OCI-LY7 (cell line): ENCODE measurements at regions not wholly inside any gene's neighbourhood (a gene's known extent, or its start where the extent isn't known, plus 50 kb on each side); places are given as distances from the start of the nearest gene placed in this dataset.

ENCODE experiments used
- BruUV-seq: library from RNA; stranded (reverse); fragments of 400-500 nt; replicated peaks from 2 replicates; lab custom pipeline; 2021; lab: Mats Ljungman, UMichigan
- CTCF ChIA-PET: fragments of 300-600 bp; sonication (Branson Sonifier 250); formaldehyde crosslinking; loops from one replicate; lab custom pipeline; 2022; ENCODE audit warnings: antibody characterized with exemption; ENCODE audit not compliant: unreplicated experiment; lab: Charles Lee
- POLR2A ChIA-PET: fragments of 300-600 bp; sonication (Branson Sonifier 250); formaldehyde crosslinking; loops from one replicate; lab custom pipeline; 2022; ENCODE audit warnings: antibody characterized with exemption; lab: Charles Lee
- DNase-seq: peaks from one replicate; pipeline ENCODE4 v3.0.0-alpha.2; 2015; ENCODE audit warnings: low spot score
- H2AFZ ChIP-seq: fragments of 200-600 bp; sonication (generic), shearing (Covaris generic); 2 replicates; pipeline ENCODE4 v1.6.1; 2014; ENCODE audit warnings: mild to moderate bottlenecking, antibody characterized with exemption, low read length, moderate library complexity
- H3K27ac ChIP-seq: fragments of 200-600 bp; sonication (generic); 2 replicates; pipeline ENCODE4 v1.5.1; 2014; ENCODE audit warnings: mixed run types, low read depth, mild to moderate bottlenecking, moderate library complexity, low read length, inconsistent platforms; ENCODE audit not compliant: poor library complexity, severe bottlenecking
- H3K36me3 ChIP-seq: fragments of 200-600 bp; sonication (generic); 2 replicates; pipeline ENCODE4 v1.6.1; 2014; ENCODE audit warnings: mild to moderate bottlenecking, antibody characterized with exemption, low read length, moderate library complexity, mixed read lengths; ENCODE audit not compliant: insufficient read depth
- H3K4me1 ChIP-seq: fragments of 200-600 bp; sonication (generic); 2 replicates; pipeline ENCODE4 v1.5.1; 2014; ENCODE audit warnings: mild to moderate bottlenecking, low read length; ENCODE audit not compliant: insufficient read depth, poor library complexity, severe bottlenecking
- H3K4me2 ChIP-seq: fragments of 200-600 bp; sonication (generic); 2 replicates; pipeline ENCODE4 v1.6.1; 2014; ENCODE audit warnings: mild to moderate bottlenecking, low read length
- H3K4me3 ChIP-seq: fragments of 200-600 bp; sonication (generic); 2 replicates; pipeline ENCODE4 v1.5.1; 2014; ENCODE audit warnings: mild to moderate bottlenecking, low read depth, low read length; ENCODE audit not compliant: poor library complexity, severe bottlenecking
- H3K79me2 ChIP-seq: fragments of 200-600 bp; sonication (generic); 2 replicates; pipeline ENCODE4 v1.6.1; 2016; ENCODE audit warnings: low read depth, mild to moderate bottlenecking, low read length, moderate library complexity, mixed read lengths; ENCODE audit not compliant: insufficient read depth
- H3K9me2 ChIP-seq: fragments of 200-600 bp; sonication (generic); 2 replicates; pipeline ENCODE4 v1.6.1; 2016; ENCODE audit warnings: mild to moderate bottlenecking, low read length, mixed read lengths; ENCODE audit not compliant: insufficient read depth
- H3K9me3 ChIP-seq: fragments of 200-600 bp; sonication (generic); 2 replicates; pipeline ENCODE4 v1.6.1; 2014; ENCODE audit warnings: mild to moderate bottlenecking, mixed run types, low read length, mixed read lengths
- H4K20me1 ChIP-seq: fragments of 200-600 bp; sonication (generic); 2 replicates; pipeline ENCODE4 v1.6.1; 2014; ENCODE audit warnings: mild to moderate bottlenecking, antibody characterized with exemption, low read length, moderate library complexity, mixed read lengths; ENCODE audit not compliant: insufficient read depth
- EZH2phosphoT487 ChIP-seq: fragments of 200-600 bp; sonication (generic); IDR thresholded peaks from 2 replicates; pipeline ENCODE4 v1.6.1; 2018; ENCODE audit warnings: low read depth, borderline replicate concordance, mild to moderate bottlenecking, mixed run types, antibody characterized with exemption, low read length, moderate library complexity, mixed read lengths
- intact Hi-C: fragments of 100-400 bp; cut with micrococcal nuclease; formaldehyde crosslinking; loops from one replicate; pipeline ENCODE4 v1.10.0; 2022; ENCODE audit not compliant: unreplicated experiment
- TF ChIP-seq, protein P1 (sequence below): fragments of 200-600 bp; sonication (generic); conservative IDR thresholded peaks from 2 replicates; pipeline ENCODE4 v1.5.1; 2014; ENCODE audit warnings: mild to moderate bottlenecking, antibody characterized with exemption, low read length, moderate library complexity, mixed read lengths

DNA sequence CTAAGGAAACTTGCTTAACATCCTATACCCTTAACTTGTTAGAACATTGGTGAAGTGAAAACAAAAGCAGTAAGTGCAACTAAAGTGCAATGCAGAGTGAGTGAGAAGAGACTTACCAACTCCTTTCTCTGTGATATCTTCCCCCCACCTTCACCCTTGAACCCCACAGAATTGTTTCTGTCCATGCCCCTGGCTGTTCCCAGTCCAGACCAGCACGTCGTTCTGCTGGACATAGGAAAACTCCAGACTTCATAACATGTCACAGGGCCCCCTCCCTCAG is 91.9 kb downstream of the DAD1 start:
- H2AFZ ChIP-seq = peak overlapping the region; percentile 31; the same call in 1 of the 2 replicates
- no peaks in the 10 kb centered on the region for H3K79me2 ChIP-seq
- no peaks in the 10 kb centered on the region for H4K20me1 ChIP-seq
- no peaks in the 10 kb centered on the region for H3K9me3 ChIP-seq
- DNase-seq = no peak
- CTCF ChIA-PET = interaction anchor here (1.0 to 1.5 kb wide), 2 partner anchors 21 to 34 kb away, joined by 4 to 5 read pairs; no protein-coding TSS in a partner anchor
- TF ChIP-seq, protein P1, sequence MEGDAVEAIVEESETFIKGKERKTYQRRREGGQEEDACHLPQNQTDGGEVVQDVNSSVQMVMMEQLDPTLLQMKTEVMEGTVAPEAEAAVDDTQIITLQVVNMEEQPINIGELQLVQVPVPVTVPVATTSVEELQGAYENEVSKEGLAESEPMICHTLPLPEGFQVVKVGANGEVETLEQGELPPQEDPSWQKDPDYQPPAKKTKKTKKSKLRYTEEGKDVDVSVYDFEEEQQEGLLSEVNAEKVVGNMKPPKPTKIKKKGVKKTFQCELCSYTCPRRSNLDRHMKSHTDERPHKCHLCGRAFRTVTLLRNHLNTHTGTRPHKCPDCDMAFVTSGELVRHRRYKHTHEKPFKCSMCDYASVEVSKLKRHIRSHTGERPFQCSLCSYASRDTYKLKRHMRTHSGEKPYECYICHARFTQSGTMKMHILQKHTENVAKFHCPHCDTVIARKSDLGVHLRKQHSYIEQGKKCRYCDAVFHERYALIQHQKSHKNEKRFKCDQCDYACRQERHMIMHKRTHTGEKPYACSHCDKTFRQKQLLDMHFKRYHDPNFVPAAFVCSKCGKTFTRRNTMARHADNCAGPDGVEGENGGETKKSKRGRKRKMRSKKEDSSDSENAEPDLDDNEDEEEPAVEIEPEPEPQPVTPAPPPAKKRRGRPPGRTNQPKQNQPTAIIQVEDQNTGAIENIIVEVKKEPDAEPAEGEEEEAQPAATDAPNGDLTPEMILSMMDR = no peak
- no peak for TF ChIP-seq EZH2phosphoT487
- H3K9me2 ChIP-seq = no peaks in the 10 kb centered on the region
- intact Hi-C loops = no loop called here
- peak overlapping the region; percentile 67 for H3K4me2 ChIP-seq
- BruUV-seq = no TSS peak
- H3K4me1 ChIP-seq = peaks cover 94% of the 10 kb centered on the region
- H3K27ac ChIP-seq = peak overlapping the region; percentile 46
- H3K36me3 ChIP-seq = no peaks in the 10 kb centered on the region
- no peak overlapping the region for H3K4me3 ChIP-seq
- POLR2A ChIA-PET = interaction anchor here (1.1 to 1.5 kb wide), 3 partner anchors 11 to 17 kb away, joined by 3 to 4 read pairs (median 4); no protein-coding TSS in a partner anchor

DNA sequence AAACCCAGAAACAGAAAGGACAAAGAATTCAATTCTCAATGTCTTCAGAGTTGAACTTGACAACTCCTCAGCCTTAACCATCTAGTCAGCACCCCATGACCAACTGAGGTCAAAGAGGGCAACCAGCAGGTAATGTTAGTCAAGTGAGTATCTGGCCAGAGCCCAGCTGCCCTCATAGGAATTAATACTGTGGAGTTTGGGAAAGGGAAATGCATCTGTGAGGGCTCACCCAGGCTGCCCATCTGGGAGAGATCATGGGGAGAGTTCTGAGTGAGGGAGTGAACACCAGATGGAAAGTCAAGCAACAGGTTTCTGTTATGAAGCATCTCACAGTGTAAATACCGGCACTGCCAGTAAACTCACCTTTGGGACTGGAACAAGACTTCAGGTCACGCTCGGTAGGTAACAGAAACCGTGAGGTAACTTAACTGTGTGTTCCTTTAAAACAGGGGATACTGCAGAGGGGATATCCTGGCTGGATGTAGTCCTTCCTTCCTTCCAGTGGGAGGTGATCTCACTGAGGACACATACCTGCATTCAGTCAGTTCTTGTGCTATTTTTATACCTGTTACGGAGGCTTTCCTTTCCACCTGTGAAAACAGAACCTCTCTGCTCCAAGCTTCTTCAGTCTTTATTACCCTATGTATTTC is 94.4 kb downstream of the DAD1 start:
- BruUV-seq = no TSS peak
- no peaks in the 10 kb centered on the region for H3K9me2 ChIP-seq
- POLR2A ChIA-PET = interaction anchor here (1.1 to 4.1 kb wide), 3 partner anchors 14 to 37 kb away, joined by 3 to 31 read pairs (median 14); no protein-coding TSS in a partner anchor
- H3K27ac ChIP-seq = peak overlapping the region; percentile 10
- CTCF ChIA-PET = no interaction called here
- no peak overlapping the region for H3K4me3 ChIP-seq
- no peaks in the 10 kb centered on the region for H3K9me3 ChIP-seq
- DNase-seq = no peak
- peak overlapping the region; percentile 67 for H3K4me2 ChIP-seq
- H4K20me1 ChIP-seq = no peaks in the 10 kb centered on the region
- H3K4me1 ChIP-seq = peaks cover 98% of the 10 kb centered on the region
- intact Hi-C loops = no loop called here
- TF ChIP-seq, protein P1 = peak; percentile 32; the same call in 1 of the 2 replicates
- no peak for TF ChIP-seq EZH2phosphoT487
- H3K79me2 ChIP-seq = no peaks in the 10 kb centered on the region
- H3K36me3 ChIP-seq = no peaks in the 10 kb centered on the region
- H2AFZ ChIP-seq = no peak overlapping the region

DNA sequence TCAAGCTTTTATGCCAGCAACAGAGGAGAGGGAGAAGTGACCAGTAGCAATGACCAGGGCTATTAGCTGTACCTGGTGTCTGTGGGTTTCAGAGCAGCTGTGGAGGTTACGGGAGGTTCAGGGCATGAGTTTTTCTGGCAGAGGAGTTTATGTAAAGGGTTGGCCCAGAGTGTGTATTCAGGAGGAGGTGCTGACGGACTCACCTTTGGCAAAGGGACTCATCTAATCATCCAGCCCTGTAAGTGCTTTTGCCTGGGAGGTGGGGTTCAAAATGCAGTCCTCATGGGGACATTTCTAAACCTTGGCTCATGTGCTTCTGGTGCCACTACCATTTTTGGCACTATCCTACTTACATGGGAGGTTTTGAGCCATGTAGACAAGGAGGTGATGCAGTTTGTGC is 95.3 kb downstream of the DAD1 start:
- Histone ChIP-seq H3K27ac (peak overlapping the region; percentile 51), H2AFZ (peak overlapping the region; percentile 49; the same call in 1 of the 2 replicates), H3K4me1 (peaks cover 98% of the 10 kb centered on the region), H3K36me3 (no peaks in the 10 kb centered on the region), H3K4me2 (peak overlapping the region; percentile 67), H4K20me1 (no peaks in the 10 kb centered on the region), H3K9me3 (no peaks in the 10 kb centered on the region), H3K9me2 (no peaks in the 10 kb centered on the region), H3K79me2 (no peaks in the 10 kb centered on the region), H3K4me3 (peak overlapping the region; percentile 46)
- TF ChIP-seq, protein P1 = no peak
- no peak for TF ChIP-seq EZH2phosphoT487
- intact Hi-C loops = no loop called here
- DNase-seq = no peak
- POLR2A ChIA-PET = interaction anchor here (1.2 to 4.1 kb wide), 4 partner anchors 13 to 38 kb away, joined by 3 to 31 read pairs (median 10); no protein-coding TSS in a partner anchor
- no TSS peak for BruUV-seq
- CTCF ChIA-PET = no interaction called here
